ENCODE measurements at regions not wholly inside any gene's neighbourhood (a gene's known extent, or its start where the extent isn't known, plus 50 kb on each side); places are given as distances from the start of the nearest gene placed in this dataset.

DNA sequence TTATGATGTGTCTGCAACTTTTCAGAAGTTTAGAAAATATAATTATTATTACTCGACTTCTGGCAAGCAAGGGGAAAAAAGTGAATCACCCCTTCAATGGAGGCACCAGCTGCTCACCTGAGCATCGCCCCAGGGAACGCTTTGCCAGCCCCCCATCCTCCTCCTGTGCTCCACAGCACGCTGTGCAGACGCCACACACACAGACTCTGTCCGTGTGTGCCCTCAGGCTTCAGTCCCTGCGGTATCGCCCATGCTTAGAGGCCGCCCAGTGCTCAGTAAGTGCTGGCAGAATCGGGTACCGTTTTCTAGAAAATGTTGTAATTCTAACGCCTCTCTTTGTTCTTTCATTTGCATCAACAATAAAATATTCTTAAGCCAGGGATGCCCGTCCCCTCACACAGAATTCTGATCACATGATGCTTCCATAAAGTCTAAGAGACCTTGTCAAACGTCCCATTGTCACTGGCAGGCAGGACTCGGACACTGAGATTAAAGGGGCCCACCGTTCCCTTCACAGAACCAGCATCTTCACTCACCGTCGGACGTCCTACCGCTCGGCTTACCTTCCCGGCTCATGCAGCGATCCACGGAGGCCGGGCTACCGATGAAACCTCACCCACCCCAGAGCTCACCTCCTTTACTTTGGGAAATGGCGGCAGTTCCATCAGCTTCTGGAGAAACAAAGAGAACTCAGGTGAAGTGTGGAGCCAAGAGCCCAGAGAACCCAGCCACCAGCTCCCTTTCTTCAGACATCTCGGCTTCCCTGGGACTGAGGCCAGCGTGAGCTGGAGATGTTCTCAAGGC is 105.5 kb downstream of the DLL1 start:
- Histone ChIP-seq H3K4me1 (no peaks in the 10 kb centered on the region), H3K9me3 (no peaks in the 10 kb centered on the region), H3K36me3 (no peaks in the 10 kb centered on the region), H3K27me3 (no peaks in the 10 kb centered on the region), H3K4me3 (no peak overlapping the region), H3K9ac (ENCODE audit: low read depth in 2 of 2, low read length in 2 of 2) (no peak overlapping the region), H3K27ac (no peak overlapping the region)
- TF ChIP-seq, protein P1, sequence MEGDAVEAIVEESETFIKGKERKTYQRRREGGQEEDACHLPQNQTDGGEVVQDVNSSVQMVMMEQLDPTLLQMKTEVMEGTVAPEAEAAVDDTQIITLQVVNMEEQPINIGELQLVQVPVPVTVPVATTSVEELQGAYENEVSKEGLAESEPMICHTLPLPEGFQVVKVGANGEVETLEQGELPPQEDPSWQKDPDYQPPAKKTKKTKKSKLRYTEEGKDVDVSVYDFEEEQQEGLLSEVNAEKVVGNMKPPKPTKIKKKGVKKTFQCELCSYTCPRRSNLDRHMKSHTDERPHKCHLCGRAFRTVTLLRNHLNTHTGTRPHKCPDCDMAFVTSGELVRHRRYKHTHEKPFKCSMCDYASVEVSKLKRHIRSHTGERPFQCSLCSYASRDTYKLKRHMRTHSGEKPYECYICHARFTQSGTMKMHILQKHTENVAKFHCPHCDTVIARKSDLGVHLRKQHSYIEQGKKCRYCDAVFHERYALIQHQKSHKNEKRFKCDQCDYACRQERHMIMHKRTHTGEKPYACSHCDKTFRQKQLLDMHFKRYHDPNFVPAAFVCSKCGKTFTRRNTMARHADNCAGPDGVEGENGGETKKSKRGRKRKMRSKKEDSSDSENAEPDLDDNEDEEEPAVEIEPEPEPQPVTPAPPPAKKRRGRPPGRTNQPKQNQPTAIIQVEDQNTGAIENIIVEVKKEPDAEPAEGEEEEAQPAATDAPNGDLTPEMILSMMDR (IDR thresholded peaks at IDR 0.05): no peak
- intact Hi-C loops (cut with DNase I): no loop called here
- DNase-seq: peak; percentile 6

- Histone ChIP-seq H3K9ac (ENCODE audit: low read depth in 2 of 2, low read length in 2 of 2) (no peak overlapping the region), H3K4me3 (no peak overlapping the region), H3K27me3 (no peaks in the 10 kb centered on the region), H3K4me1 (no peaks in the 10 kb centered on the region), H3K9me3 (no peaks in the 10 kb centered on the region), H3K27ac (no peak overlapping the region), H3K36me3 (no peaks in the 10 kb centered on the region)
- TF ChIP-seq, protein P1 (IDR thresholded peaks at IDR 0.05): no peak
- intact Hi-C loops (cut with DNase I): no loop called here
- DNase-seq: peak; percentile 9
Measured at GRCh38 chr6:170184316-170184715, 106.6 kb downstream of the DLL1 start.

GRCh38 chr6:170183521-170183920 is 107.4 kb downstream of the DLL1 start:
- H3K36me3 ChIP-seq: no peaks in the 10 kb centered on the region
- DNase-seq: no peak
- TF ChIP-seq, protein P1 (IDR thresholded peaks at IDR 0.05): no peak
- H3K27ac ChIP-seq: no peak overlapping the region
- no peak overlapping the region for H3K4me3 ChIP-seq
- H3K27me3 ChIP-seq: no peaks in the 10 kb centered on the region
- H3K9me3 ChIP-seq: no peaks in the 10 kb centered on the region
- H3K9ac ChIP-seq (ENCODE audit: low read depth in 2 of 2, low read length in 2 of 2): no peak overlapping the region
- H3K4me1 ChIP-seq: no peaks in the 10 kb centered on the region
- intact Hi-C loops (cut with DNase I): no loop called here

DNA sequence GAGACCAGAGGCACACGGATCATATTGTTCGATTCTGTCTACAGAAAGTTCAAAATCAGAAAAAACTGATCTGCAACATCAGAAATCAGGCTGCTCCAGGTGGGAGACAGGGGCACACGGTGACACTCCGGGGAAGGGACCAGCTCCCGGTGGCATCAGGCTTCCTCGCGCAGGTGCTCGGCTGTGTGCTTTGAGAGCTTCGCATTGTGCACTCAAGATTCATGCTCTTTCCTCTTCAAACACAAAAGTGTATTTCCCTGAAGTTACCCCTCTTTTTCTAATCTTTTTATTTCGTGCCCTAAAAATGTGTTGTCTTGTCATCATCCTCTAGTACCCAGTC is 108.1 kb downstream of the DLL1 start:
- intact Hi-C loops (cut with DNase I): no loop called here
- Histone ChIP-seq H3K27me3 (no peaks in the 10 kb centered on the region), H3K9me3 (no peaks in the 10 kb centered on the region), H3K27ac (no peak overlapping the region), H3K4me3 (no peak overlapping the region), H3K36me3 (no peaks in the 10 kb centered on the region), H3K9ac (ENCODE audit: low read depth in 2 of 2, low read length in 2 of 2) (no peak overlapping the region), H3K4me1 (no peaks in the 10 kb centered on the region)
- TF ChIP-seq, protein P1 (IDR thresholded peaks at IDR 0.05): no peak
- DNase-seq: peak; percentile 11

GRCh38 chr6:170182093-170182780 is 108.6 kb downstream of the DLL1 start:
- H3K27me3 ChIP-seq: no peaks in the 10 kb centered on the region
- DNase-seq: no peak
- H3K36me3 ChIP-seq: no peaks in the 10 kb centered on the region
- H3K27ac ChIP-seq: no peak overlapping the region
- H3K9me3 ChIP-seq: no peaks in the 10 kb centered on the region
- H3K4me3 ChIP-seq: no peak overlapping the region
- intact Hi-C loops (cut with DNase I): no loop called here
- TF ChIP-seq, protein P1 (IDR thresholded peaks at IDR 0.05): no peak
- H3K4me1 ChIP-seq: no peaks in the 10 kb centered on the region
- no peak overlapping the region for H3K9ac ChIP-seq (ENCODE audit: low read depth in 2 of 2, low read length in 2 of 2)

All from colonic mucosa (tissue), 4 donors.